GM12891 (cell line): ENCODE measurements at regions not wholly inside any gene's neighbourhood (a gene's known extent, or its start where the extent isn't known, plus 50 kb on each side); places are given as distances from the start of the nearest gene placed in this dataset.

Experiments used
- DNase-seq: peaks from one replicate; pipeline ENCODE4 v3.0.0; 2011; ENCODE audit warnings: low spot score; ENCODE audit not compliant: insufficient read length
- FAIRE-seq: peaks from 2 replicates; lab custom pipeline; 2011; peaks lifted over from hg19 to GRCh38; lab: Jason Lieb, UNC
- PAX5 ChIP-seq: IDR thresholded peaks from 2 replicates; pipeline ENCODE4 v1.6.1; 2011; ENCODE audit warnings: low read length, moderate library complexity, mild to moderate bottlenecking; ENCODE audit not compliant: insufficient read depth, severe bottlenecking
- POLR2A ChIP-seq: IDR thresholded peaks from 2 replicates; pipeline ENCODE4 v1.6.1; 2011; ENCODE audit warnings: low read depth, low read length, control low read depth
- POLR2AphosphoS5 ChIP-seq: IDR thresholded peaks from 2 replicates; pipeline ENCODE4 v1.6.1; 2011; ENCODE audit warnings: low read depth, low read length, control low read depth
- POU2F2 ChIP-seq: IDR thresholded peaks from 2 replicates; pipeline ENCODE4 v1.6.1; 2011; ENCODE audit warnings: low read depth, mild to moderate bottlenecking, control low read depth, low read length, moderate library complexity
- SPI1 ChIP-seq: IDR thresholded peaks from 2 replicates; pipeline ENCODE4 v1.6.1; 2011; ENCODE audit warnings: low read depth, low read length, control low read depth
- TAF1 ChIP-seq: IDR thresholded peaks from 2 replicates; pipeline ENCODE4 v1.6.1; 2011; ENCODE audit warnings: low read depth, low read length, control low read depth

- FAIRE-seq (no peak), DNase-seq (no peak)
Measured at GRCh38 chr14:94717808-94718207, 52.1 kb downstream of the GSC start.

GRCh38 chr14:94716976-94717375 lies 52.9 kb downstream of the GSC start:
- no peak for FAIRE-seq
- TF ChIP-seq PAX5 (no peak), SPI1 (no peak), POLR2A (no peak), TAF1 (no peak), POLR2AphosphoS5 (no peak), POU2F2 (no peak)

More at GRCh38 chr14:94717808-94718207, 52.1 kb downstream of the GSC start:
- TF ChIP-seq TAF1 = no peak
- no peak for TF ChIP-seq POU2F2
- no peak for TF ChIP-seq POLR2A
- TF ChIP-seq PAX5 = no peak
- TF ChIP-seq POLR2AphosphoS5 = no peak
- no peak for TF ChIP-seq SPI1

DNA sequence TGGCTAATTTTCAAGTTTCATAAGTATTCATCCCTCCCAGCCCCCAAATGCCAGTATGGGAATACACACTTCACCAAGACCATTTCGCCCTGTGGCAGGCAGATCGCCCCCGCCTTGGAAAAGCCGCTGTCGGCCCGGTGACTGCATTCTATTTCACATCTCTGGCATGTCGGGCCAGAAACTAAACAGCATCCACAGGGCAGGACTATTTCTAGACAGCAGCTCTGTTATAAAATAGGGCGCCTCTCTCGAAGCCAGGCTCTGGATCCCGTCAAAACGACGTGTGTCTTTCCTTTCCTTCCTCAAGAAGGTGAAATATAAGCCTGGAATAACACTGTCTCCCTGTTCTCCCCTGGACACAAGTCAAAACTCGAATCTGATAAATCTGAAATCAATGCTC lies 56.8 kb downstream of the GSC start:
- DNase-seq (no peak), FAIRE-seq (no peak)

More at GRCh38 chr14:94716976-94717375, 52.9 kb downstream of the GSC start:
- DNase-seq = no peak

DNA sequence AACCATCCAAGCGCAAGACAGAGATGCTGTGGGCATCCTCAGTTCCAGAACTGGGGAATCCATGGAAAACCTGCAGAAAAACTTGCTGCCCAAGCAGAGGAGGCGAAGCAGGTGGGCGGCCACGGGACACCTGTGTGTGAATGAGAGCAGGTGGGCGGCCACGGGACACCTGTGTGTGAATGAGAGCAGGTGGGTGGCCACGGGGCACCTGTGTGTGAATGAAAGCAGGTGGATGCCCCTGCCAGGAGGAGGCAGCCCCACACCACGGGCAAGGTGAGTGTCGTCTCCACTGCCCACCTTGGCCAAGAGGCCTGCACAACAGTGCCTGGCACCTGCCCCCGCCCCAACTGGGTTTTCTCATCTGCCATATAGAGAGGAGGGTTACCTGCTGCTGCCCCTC lies 59.2 kb downstream of the GSC start:
- TF ChIP-seq POU2F2 (no peak), SPI1 (no peak), POLR2AphosphoS5 (no peak), POLR2A (no peak), PAX5 (no peak), TAF1 (no peak)
- FAIRE-seq (no peak), DNase-seq (no peak)

More for the DNA sequence above, 56.8 kb downstream of the GSC start:
- no peak for TF ChIP-seq POLR2A
- TF ChIP-seq TAF1 = no peak
- no peak for TF ChIP-seq PAX5

DNA sequence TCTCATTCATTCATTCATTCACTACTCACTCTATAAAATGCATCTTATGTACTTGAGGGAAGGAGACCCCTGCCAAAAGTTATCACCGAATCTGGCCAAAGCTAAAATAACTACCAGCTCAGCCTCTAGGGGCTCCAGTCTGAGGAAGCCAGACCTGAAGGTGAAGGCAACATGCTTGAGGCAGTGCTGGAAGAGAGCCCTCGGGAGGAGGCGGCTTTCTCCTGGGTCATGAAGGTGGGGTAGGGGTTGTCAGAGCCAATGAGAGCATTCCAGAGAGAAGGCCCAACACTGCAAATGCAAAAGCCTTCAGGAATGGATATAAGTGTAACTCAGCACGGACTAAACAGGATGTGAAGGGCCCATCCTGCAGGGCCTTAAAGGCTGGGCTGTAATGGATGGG lies 62.4 kb downstream of the GSC start:
- DNase-seq (no peak), FAIRE-seq (no peak)
- TF ChIP-seq POLR2A (no peak), POU2F2 (no peak), POLR2AphosphoS5 (no peak), PAX5 (no peak), TAF1 (no peak), SPI1 (no peak)

DNA sequence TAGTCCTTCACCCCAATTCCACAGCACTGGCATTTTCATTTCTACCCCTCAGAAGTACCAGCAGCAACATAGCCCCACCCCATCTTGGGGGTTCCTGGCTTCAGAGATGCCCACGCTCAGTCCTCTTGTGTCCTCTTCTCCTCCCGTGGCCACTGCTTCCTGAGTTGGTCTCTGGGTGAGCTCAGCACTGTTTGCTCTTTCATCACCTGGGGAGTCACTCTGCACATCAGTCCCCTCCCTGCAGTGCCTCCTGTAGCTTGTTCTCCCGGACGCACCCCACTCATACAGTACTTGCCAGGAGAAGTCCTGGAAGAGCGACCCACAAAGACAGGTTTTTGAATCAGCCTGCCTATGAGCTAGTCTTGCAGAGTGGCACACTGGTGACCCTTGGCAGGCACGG lies 63.8 kb downstream of the GSC start:
- DNase-seq (no peak), FAIRE-seq (no peak)
- TF ChIP-seq POLR2AphosphoS5 (no peak), POU2F2 (no peak), PAX5 (no peak), POLR2A (no peak), TAF1 (no peak), SPI1 (no peak)

- DNase-seq (no peak), FAIRE-seq (no peak)
Measured at GRCh38 chr14:94702629-94703028, 67.3 kb downstream of the GSC start.

DNA sequence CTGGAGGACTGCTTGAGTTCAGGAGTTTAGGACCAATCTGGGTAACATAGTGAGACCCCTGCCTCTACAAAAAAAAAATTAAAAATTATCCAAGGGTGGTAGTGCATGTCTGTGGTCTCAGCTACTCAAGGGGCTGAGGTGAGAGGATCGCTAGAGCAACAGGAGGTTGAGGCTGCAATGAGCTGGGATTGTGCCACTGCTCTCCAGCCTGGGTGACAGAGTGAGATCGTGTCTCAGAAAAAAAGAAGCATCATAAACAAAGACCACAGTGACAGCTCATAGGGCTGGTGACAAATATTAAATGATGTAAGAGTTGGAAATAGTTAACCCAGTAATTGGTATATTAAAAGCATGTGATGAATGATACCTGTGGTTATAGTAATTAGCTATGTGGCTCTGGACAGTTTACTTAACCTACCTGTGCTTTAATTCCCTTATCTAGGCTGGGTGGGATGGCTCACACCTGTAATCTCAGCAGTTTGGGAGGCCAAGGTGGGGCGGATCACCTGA lies 68.0 kb downstream of the GSC start:
- FAIRE-seq (no peak), DNase-seq (no peak)
- no peak for TF ChIP-seq TAF1
- no peak for TF ChIP-seq POU2F2
- no peak for TF ChIP-seq PAX5
- TF ChIP-seq SPI1 = no peak
- no peak for TF ChIP-seq POLR2A
- TF ChIP-seq POLR2AphosphoS5 = no peak

More at GRCh38 chr14:94702629-94703028, 67.3 kb downstream of the GSC start:
- TF ChIP-seq PAX5 (no peak), TAF1 (no peak), POU2F2 (no peak), SPI1 (no peak), POLR2AphosphoS5 (no peak), POLR2A (no peak)

GRCh38 chr14:94700336-94700735 lies 69.6 kb downstream of the GSC start:
- FAIRE-seq = no peak

DNA sequence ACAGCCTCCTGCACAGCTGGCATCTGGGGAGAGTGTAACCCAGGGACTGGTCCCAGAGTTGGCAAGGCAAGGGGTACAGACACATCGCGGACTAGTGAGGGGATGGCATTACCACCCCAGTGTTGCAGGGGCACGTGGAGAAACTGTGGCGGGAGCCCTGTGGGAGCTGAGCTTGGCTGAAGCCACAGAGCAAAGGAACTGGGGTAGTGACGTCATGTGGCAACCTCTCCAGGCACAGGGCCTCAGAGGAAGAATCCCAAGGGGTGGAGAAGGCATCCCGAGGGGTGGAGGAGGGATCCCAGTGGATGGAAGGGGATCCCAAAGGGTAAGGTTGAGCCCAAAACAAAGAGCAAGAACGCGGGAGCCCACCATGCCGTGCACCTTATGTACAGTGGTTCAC lies 70.1 kb downstream of the GSC start:
- no peak for TF ChIP-seq TAF1
- no peak for TF ChIP-seq POU2F2
- TF ChIP-seq PAX5 = no peak
- no peak for DNase-seq
- FAIRE-seq = no peak

More at GRCh38 chr14:94700336-94700735, 69.6 kb downstream of the GSC start:
- DNase-seq = no peak
- TF ChIP-seq PAX5 = no peak

DNA sequence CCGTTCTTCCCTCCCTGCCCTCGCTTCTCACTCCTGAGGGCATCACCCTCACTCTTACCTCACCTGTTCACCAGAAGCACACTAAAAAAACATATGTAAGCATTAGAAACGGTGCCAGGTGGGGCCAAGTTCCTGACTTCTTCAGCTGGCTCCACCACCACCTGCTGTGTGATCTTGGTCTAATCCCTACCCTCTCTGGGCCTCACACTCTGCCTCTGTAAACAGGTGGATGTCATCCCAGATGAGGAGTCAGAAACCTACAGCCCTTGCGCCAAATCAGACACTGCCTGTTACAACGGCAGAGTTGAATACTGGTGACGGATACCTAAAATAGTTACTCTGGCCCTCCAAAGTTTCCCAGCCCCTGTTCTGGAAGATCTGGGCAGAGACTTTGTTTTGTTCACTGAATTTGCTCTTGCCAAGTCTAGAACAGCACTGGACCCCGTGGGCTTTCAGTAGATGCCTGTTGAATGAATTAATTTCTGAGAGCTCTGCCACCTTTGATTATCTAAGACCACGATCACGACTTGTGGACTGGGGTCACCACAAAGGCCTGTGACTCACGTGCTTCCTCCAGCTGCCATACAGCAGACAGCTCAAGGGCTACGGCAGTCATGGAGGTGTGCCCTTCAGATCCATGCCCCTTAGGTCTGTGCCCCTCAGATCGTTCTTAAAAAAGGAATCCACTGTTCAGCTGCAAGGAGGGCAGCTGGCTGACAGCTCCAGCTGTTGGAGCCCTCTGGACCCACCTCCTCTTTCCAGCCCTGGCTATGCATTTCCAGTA lies 71.9 kb downstream of the GSC start:
- FAIRE-seq (no peak), DNase-seq (no peak)
- TF ChIP-seq POU2F2 (no peak), POLR2AphosphoS5 (no peak), SPI1 (no peak), POLR2A (no peak), TAF1 (no peak), PAX5 (no peak)
